HG03066 (cell line): ENCODE measurements at regions not wholly inside any gene's neighbourhood (a gene's known extent, or its start where the extent isn't known, plus 50 kb on each side); places are given as distances from the start of the nearest gene placed in this dataset.
"Not testable (repeated sequence)": the region's sequence is repeated elsewhere in the genome, so short reads cannot be mapped to it uniquely, and the experiment has no call there.

Source experiments
- ATAC-seq: cut with Tn5 transposase; IDR thresholded peaks from one replicate; pipeline ENCODE4 v1.9.1; 2021; ENCODE audit warnings: low read depth; ENCODE audit not compliant: unreplicated experiment

- not testable (repeated sequence) for ATAC-seq
These were observed 49.9 kb upstream of the MSMB start for GRCh38 chr10:46095943-46096342.

- no peak for ATAC-seq
These were observed 50.4 kb upstream of the MSMB start for GRCh38 chr10:46096446-46096845.

GRCh38 chr10:46096909-46097575 is 51.0 kb upstream of the MSMB start:
- no peak for ATAC-seq

GRCh38 chr10:46097576-46098317 is 51.7 kb upstream of the MSMB start:
- no peak for ATAC-seq

GRCh38 chr10:46098386-46098785 is 52.3 kb upstream of the MSMB start:
- ATAC-seq: no peak

GRCh38 chr10:46098925-46099324 is 52.9 kb upstream of the MSMB start:
- not testable (repeated sequence) for ATAC-seq

- no peak for ATAC-seq
These were observed 58.1 kb upstream of the MSMB start for GRCh38 chr10:46104071-46104585.

GRCh38 chr10:46105416-46105815 is 59.3 kb upstream of the MSMB start:
- ATAC-seq: not testable (repeated sequence)

- ATAC-seq: peak; percentile 15
These were observed 59.9 kb upstream of the MSMB start for GRCh38 chr10:46105856-46106409.

GRCh38 chr10:46106410-46107255 is 60.6 kb upstream of the MSMB start:
- peak; percentile 92 for ATAC-seq

GRCh38 chr10:46108158-46108499 is 62.1 kb upstream of the MSMB start:
- ATAC-seq: not testable (repeated sequence)

- ATAC-seq: not testable (repeated sequence)
These were observed 108.2 kb upstream of the MSMB start for GRCh38 chr10:46154271-46154670.

- not testable (repeated sequence) for ATAC-seq
These were observed 108.6 kb upstream of the MSMB start for GRCh38 chr10:46154683-46155082.

GRCh38 chr10:46156866-46157265 is 110.8 kb upstream of the MSMB start:
- ATAC-seq: not testable (repeated sequence)

GRCh38 chr10:46169736-46170135 is 117.1 kb upstream of the ANTXRL start:
- ATAC-seq: no peak

GRCh38 chr10:46170789-46171188 is 116.0 kb upstream of the ANTXRL start:
- no peak for ATAC-seq

GRCh38 chr10:46171661-46172060 is 115.1 kb upstream of the ANTXRL start:
- no peak for ATAC-seq

GRCh38 chr10:46175296-46175695 is 111.5 kb upstream of the ANTXRL start:
- ATAC-seq: no peak

GRCh38 chr10:46175831-46176230 is 111.0 kb upstream of the ANTXRL start:
- ATAC-seq: no peak

- ATAC-seq: not testable (repeated sequence)
These were observed 99.4 kb upstream of the ANTXRL start for GRCh38 chr10:46187431-46187830.

GRCh38 chr10:46197050-46197449 is 89.7 kb upstream of the ANTXRL start:
- ATAC-seq: no peak
